D341Med (cell line): ENCODE measurements at regions not wholly inside any gene's neighbourhood (a gene's known extent, or its start where the extent isn't known, plus 50 kb on each side); places are given as distances from the start of the nearest gene placed in this dataset.
"Not testable (repeated sequence)": the region's sequence is repeated elsewhere in the genome, so short reads cannot be mapped to it uniquely, and the experiment has no call there.

Source experiments
- DNase-seq: peaks from one replicate; pipeline ENCODE4 v3.0.0; 2012; ENCODE audit warnings: low spot score

DNA sequence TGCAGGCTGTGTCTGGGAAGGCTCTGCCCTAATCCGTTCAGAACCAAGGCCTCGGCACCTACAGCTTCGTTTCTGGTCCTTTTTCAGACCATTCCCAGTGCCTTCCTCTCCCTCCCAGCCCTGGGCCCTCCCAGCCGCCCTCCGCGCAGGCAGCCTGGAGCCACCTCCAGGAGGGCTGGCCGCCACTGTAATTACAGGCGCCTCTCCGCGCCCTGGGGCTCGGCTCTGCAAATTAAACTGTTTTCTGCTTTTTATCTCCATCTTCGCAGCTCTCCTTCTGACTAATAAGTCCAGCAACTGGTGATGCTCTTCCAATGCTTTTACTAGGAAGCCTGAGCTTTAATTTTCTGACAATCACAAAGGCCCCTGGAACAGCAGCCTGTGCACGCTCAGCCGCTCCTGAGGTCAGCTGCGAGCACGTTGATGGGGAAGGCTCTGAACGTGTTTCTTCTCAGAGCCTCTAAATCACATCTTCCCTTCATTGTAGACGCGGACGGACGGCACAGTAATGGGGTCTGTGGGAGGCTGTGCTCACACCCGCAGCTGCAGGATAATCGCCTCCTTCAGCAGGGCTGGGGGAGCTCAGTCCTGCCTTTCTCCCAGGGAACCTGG lies 194.6 kb downstream of the DLL1 start:
- DNase-seq = no peak

DNA sequence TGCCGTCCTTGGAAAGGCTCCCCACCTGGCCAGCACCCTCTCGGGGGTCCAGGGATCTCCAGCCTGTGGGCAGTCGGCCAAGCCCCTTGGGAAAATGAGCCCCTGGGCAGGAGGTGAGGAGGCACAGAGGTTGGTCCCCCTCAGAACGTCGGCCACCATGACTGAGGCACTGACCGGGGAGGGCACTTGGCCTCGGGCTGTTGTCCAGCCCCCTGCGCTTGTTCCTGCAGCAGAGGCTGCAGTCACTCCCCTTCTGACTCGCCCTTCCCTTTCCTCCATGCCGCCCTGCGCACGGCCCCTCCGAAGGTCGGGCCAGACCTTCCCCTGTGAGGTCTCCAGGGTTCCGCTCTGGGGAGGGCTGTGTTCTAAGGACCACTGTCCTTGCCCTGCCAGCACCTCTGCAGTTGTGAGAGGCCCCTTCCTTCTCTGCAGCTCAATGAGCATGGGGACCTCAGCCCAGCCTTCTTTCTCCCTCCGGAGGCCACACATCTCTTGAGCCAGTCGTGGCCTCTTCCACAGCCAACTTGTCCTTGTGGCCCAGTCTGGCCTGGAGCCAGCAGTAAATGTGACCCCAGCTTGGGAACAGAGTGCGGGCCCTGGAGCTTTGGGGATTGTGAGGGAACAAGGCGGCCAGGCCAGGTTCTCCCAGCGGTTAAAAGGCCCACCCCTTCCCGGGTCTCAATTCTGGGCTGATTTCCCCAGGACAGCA lies 195.5 kb downstream of the DLL1 start:
- DNase-seq = no peak

DNA sequence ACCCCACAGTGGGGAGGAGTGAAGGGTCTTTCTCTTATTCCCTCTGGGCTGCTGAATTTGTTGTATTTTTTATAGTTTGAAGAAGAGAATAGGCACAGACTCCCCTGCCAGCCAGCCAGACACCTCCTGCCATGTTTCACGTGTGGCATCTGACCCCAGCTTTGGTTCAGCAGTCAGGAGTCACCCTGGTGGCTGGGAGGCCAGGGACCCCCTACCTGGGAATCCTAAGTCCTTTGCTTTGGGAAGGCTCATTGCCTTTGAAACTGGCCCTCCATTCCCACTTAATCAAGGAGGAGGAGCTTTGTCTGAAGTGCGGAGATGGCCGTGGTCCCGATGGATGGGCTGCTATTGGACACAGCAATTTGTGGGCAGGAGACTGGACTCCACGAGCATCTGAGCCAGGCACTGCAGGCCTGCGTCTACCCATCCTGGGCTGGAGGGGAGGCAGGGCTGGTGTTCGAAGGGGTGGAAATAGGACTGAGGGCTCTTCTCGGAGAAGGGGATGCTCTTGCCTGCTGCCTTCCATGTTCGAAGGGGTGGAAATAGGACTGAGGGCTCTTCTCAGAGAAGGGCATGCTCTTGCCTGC lies 196.1 kb downstream of the DLL1 start:
- no peak for DNase-seq

DNA sequence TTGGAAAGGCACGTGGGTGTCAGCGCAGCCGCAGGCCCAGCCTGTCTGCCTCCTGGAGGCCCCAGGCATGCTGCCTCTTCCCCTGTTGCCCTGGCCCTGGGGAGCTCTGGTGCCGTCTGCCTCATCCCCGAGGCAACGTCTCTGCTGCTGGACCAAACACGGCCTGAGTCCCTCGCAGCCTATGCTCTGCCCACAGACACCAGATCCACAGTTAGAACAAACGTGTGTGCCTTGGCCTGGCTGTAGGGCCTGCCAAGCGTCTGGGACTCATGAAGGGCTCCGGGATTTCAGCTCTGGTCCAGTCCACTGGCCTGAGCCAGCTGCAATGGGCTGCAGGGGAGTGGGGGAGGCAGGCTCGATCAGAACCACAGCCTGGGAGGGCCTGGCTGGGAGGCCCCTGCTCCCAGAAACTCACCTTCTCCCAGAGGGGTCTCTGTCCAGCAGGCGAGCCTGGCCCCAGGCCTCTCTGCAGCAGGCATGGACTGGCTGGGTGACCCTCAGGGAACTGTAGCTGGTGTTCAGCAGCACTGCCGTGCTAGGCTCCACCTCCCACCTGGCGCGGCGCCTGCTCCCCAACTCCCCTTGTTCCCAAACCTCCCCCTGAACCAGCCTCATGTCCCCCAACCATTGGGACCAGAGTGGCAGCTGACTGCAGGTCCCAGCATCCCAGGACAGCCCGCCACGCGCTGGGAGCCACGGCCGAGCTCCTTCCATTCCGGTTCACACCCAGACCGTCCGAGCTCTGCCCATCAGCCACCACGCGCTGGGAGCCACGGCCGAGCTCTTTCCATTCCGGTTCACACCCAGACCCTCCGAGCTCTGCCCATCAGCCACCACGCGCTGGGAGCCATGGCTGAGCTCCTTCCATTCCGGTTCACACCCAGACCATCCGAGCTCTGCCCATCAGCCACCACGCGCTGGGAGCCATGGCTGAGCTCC lies 197.0 kb downstream of the DLL1 start:
- DNase-seq = peak; percentile 13

DNA sequence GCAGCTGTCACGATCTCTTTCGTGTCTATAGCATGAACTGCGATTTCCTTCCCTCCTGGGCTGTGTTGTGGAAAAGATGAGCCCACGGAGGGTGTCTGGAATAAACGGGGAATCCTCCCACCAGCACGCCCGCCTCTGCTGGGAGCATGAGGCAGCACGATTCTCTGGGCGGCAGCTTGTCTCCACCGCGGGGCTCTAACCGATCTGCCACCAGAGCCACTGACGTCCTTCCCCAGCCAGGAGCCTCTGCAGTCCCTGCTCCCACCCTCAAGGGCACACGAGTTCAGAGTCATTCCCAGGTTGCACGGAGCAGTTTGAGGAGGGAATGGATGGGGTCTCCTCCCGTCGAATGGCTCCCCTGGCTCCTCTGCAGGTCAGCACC lies 197.6 kb downstream of the DLL1 start:
- no peak for DNase-seq

DNA sequence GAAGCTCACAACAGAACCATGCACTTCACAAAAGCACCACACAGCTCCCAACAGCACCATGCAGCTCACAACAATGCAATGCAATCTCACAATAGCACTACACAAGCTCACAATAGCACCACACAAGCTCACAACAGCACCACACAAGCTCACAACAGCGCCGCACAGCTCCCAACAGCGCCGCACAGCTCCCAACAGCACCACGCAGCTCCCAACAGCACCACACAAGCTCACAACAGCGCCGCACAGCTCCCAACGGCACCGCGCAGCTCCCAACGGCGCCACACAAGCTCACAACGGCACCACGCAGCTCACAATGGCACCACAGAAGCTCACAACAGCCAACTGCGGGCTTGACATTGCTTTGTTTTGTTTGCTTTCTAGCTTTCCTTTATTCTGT lies 198.1 kb downstream of the DLL1 start:
- no peak for DNase-seq

DNA sequence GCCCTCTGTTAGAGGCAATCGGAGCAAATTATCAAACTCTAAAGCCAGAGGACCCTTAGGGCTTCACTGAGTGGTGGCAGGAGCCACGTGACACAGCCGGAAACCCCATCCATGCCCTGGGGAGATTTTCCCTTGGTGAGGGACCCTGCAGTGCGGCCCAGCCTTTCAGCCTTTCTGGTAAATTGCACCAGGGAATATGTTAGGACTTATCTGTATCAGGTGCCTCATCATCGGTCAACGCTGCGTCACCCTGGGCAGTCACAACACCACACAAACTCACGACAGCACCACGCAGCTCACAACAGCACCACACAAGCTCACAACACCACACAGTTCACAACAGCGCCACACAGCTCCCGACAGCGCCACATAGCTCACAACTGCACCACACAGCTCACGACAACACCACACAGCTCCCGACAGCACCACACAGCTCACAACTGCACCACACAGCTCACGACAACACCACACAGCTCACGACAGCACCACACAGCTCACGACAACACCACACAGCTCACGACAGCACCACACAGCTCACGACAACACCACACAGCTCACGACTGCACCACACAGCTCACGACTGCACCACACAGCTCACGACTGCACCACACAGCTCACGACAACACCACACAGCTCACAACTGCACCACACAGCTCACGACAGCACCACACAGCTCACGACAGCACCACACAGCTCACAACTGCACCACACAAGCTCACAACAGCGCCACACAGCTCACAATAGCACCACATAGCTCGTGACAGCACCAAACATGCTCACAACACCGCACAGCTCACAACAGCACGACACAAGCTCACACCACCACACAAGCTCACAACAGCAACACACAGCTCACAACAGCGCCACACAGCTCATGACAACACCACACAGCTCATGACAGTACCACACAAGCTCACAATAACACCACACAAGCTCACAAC lies 199.0 kb downstream of the DLL1 start:
- DNase-seq = no peak

DNA sequence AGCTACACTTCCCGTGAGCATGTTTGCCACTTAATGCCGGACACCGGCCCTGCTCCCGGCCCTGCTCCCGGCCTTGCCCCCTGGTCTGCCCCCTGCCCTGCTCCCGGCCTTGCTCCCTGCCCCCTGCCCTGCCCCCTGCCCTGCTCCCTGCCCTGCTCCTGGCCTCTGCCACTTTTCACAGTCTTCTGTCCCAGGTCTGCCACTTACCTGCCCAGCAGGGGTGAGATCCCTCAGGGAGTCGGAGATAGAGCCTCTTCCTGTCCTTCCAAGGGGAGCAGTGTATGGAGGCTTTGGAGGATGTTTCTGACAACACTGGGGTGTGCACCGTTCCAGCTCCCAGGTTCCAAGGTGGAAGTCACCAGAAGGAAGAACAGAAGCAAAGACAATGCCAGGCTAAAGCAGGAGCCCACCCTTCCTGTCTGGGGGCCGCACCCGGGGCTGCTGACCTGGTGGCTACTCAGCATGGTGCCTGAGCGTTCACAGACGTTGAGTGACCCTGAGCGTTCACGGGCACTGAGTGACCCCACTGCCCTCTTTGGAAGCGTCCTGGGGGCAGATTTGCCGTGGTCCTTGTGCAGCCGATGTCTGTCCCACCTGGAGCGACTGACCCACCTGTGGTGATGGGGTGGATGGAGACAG lies 199.8 kb downstream of the DLL1 start:
- DNase-seq = no peak

DNA sequence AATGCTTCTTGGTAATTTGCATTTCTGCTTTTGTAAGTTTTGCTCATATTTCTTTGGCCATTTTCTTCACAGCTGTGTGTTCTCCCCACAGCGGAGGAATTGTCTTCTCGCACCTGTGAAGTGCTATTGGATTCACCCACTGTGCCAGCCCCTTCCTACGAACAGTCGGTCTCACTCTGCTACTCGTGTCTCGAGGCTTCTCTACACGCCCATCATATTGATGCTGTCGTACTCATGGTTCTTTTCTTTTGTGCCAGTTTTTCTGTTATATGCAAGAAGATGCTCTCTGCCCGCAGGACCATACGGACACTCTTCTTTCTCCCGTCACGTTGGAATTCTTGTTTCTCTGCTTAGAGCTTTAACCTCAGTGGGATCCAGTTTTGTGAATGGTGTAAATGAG lies 200.3 kb downstream of the DLL1 start:
- no peak for DNase-seq

DNA sequence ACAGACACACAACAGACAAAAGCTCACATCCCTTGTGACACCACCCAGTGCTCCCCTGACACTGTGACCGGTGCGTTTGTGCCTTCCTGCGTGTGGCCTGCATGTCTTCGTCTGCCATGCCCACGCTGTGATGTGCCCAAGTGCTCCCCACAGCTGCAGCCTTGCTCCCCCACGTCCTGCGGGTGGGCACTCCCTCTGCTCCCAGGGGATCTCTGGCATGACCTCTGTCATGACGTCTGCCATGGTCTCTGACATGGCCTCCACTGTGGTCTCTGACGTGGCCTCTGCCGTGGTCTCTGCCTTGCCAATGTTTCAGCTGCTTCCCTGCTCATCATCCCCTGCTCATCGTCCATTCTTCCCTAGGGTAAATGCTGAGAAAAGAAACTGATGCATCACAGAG lies 200.9 kb downstream of the DLL1 start:
- DNase-seq = peak; percentile 15

DNA sequence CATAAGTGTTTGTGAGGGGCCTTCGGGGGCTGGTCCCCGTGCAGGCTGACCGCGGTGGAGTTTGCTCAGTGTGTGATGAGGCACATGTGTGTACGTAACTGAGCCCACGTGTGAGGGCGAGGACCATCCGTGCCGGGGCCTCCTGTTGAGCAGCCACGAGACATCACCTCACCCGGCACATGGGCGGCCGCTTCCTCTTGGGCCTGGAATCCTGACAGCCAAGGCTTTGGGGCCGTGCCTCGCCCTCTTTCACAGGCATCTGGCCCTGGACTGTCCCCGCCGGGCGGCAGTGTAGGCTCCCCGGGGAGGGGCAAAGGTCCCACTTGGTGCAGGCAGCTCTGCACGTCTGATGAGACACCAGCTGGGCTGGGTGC lies 202.3 kb downstream of the DLL1 start:
- DNase-seq = no peak

DNA sequence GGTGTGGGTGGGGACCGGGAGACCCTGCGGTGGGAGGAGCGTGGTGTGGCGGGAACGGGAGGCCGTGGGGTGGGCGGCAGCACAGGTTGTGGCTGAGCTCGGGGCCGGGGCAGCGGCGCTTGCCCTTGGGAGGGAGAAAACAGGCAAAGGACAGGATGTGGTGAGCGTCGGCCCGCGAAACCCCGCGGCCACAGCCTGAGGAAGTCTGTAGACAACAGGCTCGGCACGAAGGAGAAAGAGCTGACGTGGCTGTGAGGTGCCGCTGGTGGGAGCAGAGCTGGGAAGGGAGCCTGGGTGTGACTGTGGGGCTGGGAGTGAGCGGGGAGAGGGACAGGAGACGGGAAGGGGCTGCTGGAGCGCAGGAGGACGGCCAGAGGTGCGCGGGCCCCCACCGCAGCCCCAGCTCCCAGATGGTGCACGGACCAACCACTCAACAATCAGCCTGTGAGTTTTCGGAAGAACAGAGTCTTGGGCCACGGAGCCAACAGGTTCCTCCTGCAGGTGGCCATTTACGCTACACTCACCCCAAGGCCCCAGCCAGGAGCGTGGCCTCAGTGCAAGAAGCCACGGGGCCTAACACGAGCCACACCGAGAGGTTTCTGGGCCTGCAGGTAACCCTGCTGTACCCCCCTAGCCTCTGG lies 202.8 kb downstream of the DLL1 start:
- DNase-seq = no peak

DNA sequence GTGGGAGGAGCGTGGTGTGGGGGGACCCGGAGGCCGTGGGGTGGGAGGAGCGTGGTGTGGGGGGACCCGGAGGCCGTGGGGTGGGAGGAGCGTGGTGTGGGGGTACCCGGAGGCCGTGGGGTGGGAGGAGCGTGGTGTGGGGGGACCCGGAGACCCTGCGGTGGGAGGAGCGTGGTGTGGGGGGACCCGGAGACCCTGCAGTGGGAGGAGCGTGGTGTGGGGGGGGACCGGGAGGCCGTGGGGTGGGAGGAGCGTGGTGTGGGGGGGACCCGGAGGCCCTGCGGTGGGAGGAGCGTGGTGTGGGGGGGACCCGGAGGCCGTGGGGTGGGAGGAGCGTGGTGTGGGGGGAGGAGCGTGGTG lies 203.5 kb downstream of the DLL1 start:
- DNase-seq = not testable (repeated sequence)

DNA sequence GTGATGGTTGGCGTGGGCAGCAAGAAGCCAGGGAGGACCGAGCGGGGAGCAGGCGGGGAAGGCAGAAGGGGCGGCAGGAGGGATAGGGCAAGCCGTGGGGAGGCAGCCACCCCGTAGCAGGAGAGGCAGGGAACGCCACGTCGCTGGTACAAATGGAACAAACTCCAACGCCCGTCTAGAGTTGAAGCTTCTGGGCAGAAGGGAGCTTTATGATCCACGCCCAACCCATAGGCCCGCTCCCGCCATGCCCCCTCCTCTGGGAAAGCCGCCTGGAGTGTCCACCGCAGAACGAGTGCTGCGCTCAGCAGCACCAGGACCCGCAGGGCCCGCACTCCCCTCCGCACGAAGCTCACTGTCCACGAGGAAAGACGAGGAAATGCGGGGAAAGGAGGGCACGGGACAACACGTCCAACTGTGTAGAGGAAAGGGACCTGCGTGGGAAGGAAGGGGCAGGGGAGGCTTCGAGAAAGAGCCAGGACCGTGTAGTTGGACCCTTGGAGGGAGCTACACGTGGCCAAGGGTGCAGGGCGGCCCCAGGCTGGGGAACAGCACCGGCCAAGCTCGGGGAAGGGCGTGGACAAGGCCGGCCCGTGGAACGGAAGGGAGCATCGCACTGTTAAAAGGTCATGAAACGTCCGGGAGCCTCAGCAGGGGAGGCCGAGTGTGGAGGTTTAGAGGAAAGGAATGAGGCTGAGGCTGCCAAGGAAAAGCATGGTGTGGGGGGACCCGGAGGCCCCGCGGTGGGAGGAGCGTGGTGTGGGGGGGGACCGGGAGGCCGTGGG lies 204.0 kb downstream of the DLL1 start:
- no peak for DNase-seq

DNA sequence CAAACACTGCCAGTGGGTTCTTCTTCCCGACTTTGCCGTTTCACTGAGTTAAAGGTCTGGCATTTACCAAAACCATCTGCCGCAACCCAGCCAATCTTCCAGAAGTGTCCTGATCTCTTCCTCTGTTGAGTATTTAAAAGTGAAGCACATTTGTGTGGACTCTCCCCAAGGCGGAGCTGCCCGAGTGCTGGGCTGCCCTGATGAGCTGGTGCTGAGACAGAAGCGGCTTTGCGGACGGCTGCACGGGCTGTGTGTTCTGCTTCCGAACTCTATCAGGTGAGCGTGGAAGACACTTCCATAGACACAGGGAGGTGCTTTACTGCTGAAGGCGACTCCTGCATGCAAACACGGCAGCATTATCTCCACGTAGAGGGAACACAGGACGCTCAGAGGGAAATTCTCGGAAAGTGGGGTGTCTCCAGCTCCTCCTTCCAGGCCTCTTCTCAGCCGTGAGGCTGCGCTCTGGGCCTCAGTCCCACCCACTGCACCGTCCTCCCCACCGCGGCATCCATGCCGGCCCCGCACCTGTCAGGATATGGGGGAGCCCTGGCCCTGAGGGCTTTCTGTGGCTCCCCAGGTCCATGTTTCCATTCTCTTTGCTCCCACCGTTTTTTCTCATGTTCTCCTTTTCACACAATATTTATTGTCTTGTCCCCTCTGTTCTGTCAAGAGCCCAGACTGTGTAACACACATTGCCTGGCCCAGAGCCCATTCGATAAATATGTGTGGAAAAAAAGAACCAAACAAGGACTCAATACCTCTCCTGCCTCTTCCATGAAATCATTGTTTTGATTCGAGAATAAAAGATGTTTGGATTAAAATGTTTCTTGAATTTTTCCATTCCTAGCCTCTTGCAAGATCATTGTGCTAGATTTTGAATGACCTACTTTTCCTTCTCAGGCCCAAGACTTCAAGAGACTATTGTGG lies 205.1 kb downstream of the DLL1 start:
- DNase-seq = peak; percentile 15

DNA sequence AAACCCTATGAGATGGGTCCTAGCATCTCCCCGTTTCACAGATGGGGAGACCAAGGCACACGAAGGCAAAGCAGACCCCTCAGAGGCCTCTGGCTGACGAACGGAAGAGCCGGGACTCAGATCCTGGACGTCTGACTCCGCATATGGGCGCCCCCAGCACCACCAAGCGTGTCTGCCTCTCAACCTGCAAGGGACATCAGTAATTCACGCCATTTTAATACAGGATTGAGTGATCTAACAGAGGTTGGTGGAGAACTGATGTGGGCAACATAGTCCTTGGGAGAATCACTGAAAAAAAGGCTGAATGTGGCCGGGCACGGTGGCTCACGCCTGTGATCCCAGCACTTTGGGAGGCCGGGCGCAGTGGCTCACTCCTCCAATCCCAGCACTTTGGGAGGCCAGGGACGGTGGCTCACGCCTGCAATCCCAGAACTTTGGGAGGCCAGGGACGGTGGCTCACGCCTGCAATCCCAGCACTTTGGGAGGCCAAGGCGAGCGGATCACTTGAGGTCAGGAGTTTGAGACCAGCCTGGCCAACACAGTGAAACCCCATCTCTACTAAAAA lies 206.6 kb downstream of the DLL1 start:
- DNase-seq = no peak

DNA sequence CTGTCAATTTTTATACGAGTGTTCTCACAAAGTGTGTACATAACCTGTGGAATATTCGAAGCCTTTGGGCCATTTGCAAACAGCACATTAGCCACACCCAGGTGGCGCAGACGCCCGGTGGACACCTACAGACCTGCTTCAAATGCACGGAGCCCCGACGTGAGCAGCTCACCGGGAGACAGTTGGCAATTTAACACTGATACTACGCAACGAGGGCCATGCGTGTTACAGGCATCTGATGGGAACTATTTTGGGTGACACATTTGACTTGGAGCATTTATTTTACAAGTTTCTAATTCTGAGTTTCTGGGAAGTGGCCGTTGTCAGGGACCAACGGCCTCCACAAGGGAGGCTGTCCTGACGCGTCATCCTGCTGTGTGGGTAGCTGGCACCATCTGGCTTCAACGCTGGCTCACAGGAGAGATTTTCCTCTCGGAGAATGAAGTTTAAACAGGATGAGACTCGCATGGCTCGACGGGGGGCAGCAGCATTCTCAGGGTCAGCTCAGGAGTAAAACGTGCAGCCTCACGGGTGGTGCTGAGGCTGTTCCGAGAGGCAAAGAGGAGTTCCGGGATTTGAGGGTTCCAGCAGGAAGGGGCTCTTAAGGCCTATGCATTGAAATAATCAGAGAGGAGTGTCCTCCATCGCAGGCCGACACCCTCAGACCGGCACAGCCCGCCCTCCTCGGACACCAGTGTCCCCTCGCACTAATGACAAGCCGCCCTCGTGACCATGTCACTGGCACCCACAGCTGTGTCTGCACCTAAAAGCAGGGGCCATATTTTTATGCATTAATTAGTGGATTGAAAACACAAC lies 207.4 kb downstream of the DLL1 start:
- no peak for DNase-seq
